GM12874 (cell line): ENCODE measurements at regions not wholly inside any gene's neighbourhood (a gene's known extent, or its start where the extent isn't known, plus 50 kb on each side); places are given as distances from the start of the nearest gene placed in this dataset.

Experiments used
- CTCF ChIP-seq: IDR thresholded peaks from 2 replicates; pipeline ENCODE4 v1.5.1; 2011; ENCODE audit warnings: low read depth, mild to moderate bottlenecking, control low read depth, low read length, moderate library complexity; ENCODE audit not compliant: insufficient read depth

GRCh38 chr2:8267048-8267447 lies 414.8 kb upstream of the ID2 start:
- no peak for TF ChIP-seq CTCF

GRCh38 chr2:8267721-8268120 lies 414.1 kb upstream of the ID2 start:
- TF ChIP-seq CTCF, result no peak

GRCh38 chr2:8268172-8268783 lies 413.6 kb upstream of the ID2 start:
- TF ChIP-seq CTCF, result no peak

DNA sequence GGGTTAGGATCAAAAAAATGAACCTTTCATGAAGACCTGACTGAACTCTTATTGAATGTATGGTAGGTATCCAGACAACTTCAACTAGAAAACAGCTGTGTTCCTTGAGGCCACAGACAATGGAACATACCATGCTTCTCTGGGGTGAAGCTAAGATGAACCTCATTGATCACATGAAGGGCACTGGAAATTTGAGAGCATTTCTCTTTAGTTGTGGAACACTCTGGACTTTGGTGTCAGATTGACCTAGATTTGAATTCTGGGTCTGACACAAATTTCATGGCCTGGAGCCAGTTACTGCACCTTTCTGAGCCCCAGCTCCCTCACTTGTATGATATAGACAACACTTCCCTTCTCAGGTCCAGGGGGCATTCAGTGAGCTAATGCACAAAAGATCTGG lies 411.2 kb upstream of the ID2 start:
- no peak for TF ChIP-seq CTCF

DNA sequence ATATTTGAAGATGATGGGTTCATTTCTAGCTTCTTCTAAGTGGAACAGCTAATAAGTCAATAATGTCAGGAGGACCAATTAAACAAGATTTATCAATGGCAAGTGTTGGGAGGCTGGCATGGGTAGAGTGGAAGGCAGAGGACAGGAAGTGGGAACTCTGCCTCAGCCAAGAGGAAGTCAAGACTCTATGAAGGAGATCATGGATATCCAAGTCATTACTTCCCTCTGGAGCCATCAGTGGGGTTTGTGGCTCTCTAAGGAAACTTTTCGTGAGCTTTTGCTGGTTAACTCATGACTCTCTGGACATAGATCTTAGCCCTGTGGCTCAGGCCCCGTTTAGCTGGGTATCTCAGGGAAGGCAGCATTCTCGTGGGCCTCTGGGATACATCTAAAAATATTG lies 410.4 kb upstream of the ID2 start:
- no peak for TF ChIP-seq CTCF

DNA sequence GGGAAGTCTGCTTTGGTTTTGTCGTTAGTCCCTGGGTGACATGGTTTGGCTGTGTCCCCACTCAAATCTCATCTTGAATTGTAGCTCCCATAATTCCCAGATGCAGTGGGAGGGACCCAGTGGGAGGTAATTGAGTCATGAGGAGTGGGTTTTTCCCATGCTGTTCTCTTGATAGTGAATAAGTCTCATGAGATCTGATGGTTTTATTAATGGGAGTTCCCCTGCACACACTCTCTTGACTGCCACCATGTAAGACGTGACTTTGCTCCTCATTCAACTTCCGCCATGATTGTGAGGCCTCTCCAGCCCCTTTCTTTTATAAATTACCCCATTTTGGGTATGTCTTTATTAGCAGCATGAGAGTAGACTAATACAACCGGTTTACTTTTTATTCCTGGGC lies 405.8 kb upstream of the ID2 start:
- TF ChIP-seq CTCF, result no peak

- no peak for TF ChIP-seq CTCF
These were observed 403.8 kb upstream of the ID2 start for GRCh38 chr2:8277921-8278571.
